ENCODE measurements at regions not wholly inside any gene's neighbourhood (a gene's known extent, or its start where the extent isn't known, plus 50 kb on each side); places are given as distances from the start of the nearest gene placed in this dataset.
"Not testable (repeated sequence)": the region's sequence is repeated elsewhere in the genome, so short reads cannot be mapped to it uniquely, and the experiment has no call there.

GRCh38 chr1:168403140-168403539 lies 122.5 kb downstream of the TBX19 start:
- Histone ChIP-seq H3K27ac (ENCODE audit: extremely low read length, insufficient read depth, low read length) (no peak overlapping the region), H3K79me2 (ENCODE audit: insufficient read depth, low read length) (no peaks in the 10 kb centered on the region), H3K27me3 (ENCODE audit: control insufficient read depth in 1 of 2, insufficient read depth in 2 of 2, low read length in 2 of 2) (no peaks in the 10 kb centered on the region), H3K4me1 (ENCODE audit: insufficient read depth, low read length) (peaks cover 13% of the 10 kb centered on the region), H2AFZ (ENCODE audit: low read length) (no peak overlapping the region), H3K9me3 (ENCODE audit: low read length) (no peaks in the 10 kb centered on the region), H3K4me2 (ENCODE audit: low read depth, low read length) (no peak overlapping the region), H3K4me3 (replicated peaks in 1 of 3; ENCODE audit: insufficient read depth in 1 of 3, low read depth in 2 of 3, low read length in 3 of 3) (no peak overlapping the region), H3K9ac (ENCODE audit: insufficient read depth, low read depth, low read length) (no peak overlapping the region), H4K20me1 (ENCODE audit: insufficient read depth, low read length) (0 out of 2 replicates have a peak, but pooled peaks cover 6% of the 10 kb centered on the region), H3K36me3 (replicated peaks in 1 of 2; ENCODE audit: control insufficient read depth in 1 of 2, insufficient read depth in 2 of 2, low read length in 2 of 2) (peaks cover 6 to 17% of the 10 kb centered on the region in 2 experiments; a peak in 4 of 5 replicates)
- no peak for TF ChIP-seq ADNP (CRISPR knock-in tag; IDR thresholded peaks at IDR 0.05)
- TF ChIP-seq IRF1 (CRISPR knock-in tag; IDR thresholded peaks at IDR 0.05; ENCODE audit: low read depth), result no peak
- no peak for TF ChIP-seq SRSF4 (IDR thresholded peaks at IDR 0.05; ENCODE audit: low read depth, low read length, poor library complexity, severe bottlenecking)
- TF ChIP-seq MLLT10 (CRISPR knock-in tag; IDR thresholded peaks at IDR 0.05), result no peak
- TF ChIP-seq ZGPAT (CRISPR knock-in tag; IDR thresholded peaks at IDR 0.05), result no peak
- no peak for TF ChIP-seq ATF2 (CRISPR knock-in tag; IDR thresholded peaks at IDR 0.05)
- TF ChIP-seq NCOA1 (CRISPR knock-in tag; IDR thresholded peaks at IDR 0.05), result no peak
- TF ChIP-seq HMGXB3 (CRISPR knock-in tag; IDR thresholded peaks at IDR 0.05; ENCODE audit: borderline replicate concordance), result no peak
- TF ChIP-seq MED1 (CRISPR knock-in tag; IDR thresholded peaks at IDR 0.05), result no peak
- ATAC-seq (no peak), DNase-seq (ENCODE audit: low spot score) (no peak), FAIRE-seq (no peak)
- in situ Hi-C loops (cut with HindIII; ENCODE audit: extremely low pct_ligation_motif_present, low pct_unique_long_range_greater_than_20kb) (no loop called here), intact Hi-C loops (cut with micrococcal nuclease; ENCODE audit: unreplicated experiment) (no loop called here)
- ChIA-PET CTCF (ENCODE audit: low intra/inter-chr PET ratio, low total read pairs) (no interaction called here), POLR2A (no interaction called here)
- BruUV-seq (replicated peaks), result no TSS peak
- WGBS (ENCODE audit: low lambda C conversion rate), result 99% methylated on average over 2 of the region's 2 CpGs

- in situ Hi-C loops (cut with HindIII; ENCODE audit: extremely low pct_ligation_motif_present, low pct_unique_long_range_greater_than_20kb); H3K27ac ChIP-seq (ENCODE audit: extremely low read length, insufficient read depth, low read length); ATAC-seq; CTCF ChIA-PET (ENCODE audit: low intra/inter-chr PET ratio, low total read pairs); FAIRE-seq; DNase-seq (ENCODE audit: low spot score); BruUV-seq (replicated peaks); intact Hi-C loops (cut with micrococcal nuclease; ENCODE audit: unreplicated experiment); H3K4me2 ChIP-seq (ENCODE audit: low read depth, low read length); H2AFZ ChIP-seq (ENCODE audit: low read length); H3K27me3 ChIP-seq (ENCODE audit: control insufficient read depth in 1 of 2, insufficient read depth in 2 of 2, low read length in 2 of 2); POLR2A ChIA-PET; H3K4me3 ChIP-seq (replicated peaks in 1 of 3; ENCODE audit: insufficient read depth in 1 of 3, low read depth in 2 of 3, low read length in 3 of 3); H3K9me3 ChIP-seq (ENCODE audit: low read length); H3K9ac ChIP-seq (ENCODE audit: insufficient read depth, low read depth, low read length); H4K20me1 ChIP-seq (ENCODE audit: insufficient read depth, low read length); H3K79me2 ChIP-seq (ENCODE audit: insufficient read depth, low read length): not testable (repeated sequence)
- Histone ChIP-seq H3K4me1 (ENCODE audit: insufficient read depth, low read length) (peaks cover 15% of the 10 kb centered on the region), H3K36me3 (replicated peaks in 1 of 2; ENCODE audit: control insufficient read depth in 1 of 2, insufficient read depth in 2 of 2, low read length in 2 of 2) (peaks cover 6 to 17% of the 10 kb centered on the region in 2 experiments; a peak in 4 of 5 replicates)
- WGBS (ENCODE audit: low lambda C conversion rate), result 90% methylated on average over 3 of the region's 3 CpGs
Measured at GRCh38 chr1:168402466-168402865, 121.8 kb downstream of the TBX19 start.
